ENCODE measurements at regions not wholly inside any gene's neighbourhood (a gene's known extent, or its start where the extent isn't known, plus 50 kb on each side); places are given as distances from the start of the nearest gene placed in this dataset.

- no peak for TF ChIP-seq CTCF (IDR thresholded peaks at IDR 0.05; ENCODE audit: low read depth, low read length, poor library complexity, severe bottlenecking)
- Histone ChIP-seq H3K4me2 (ENCODE audit: low read length) (no peak overlapping the region), H3K9me2 (replicated peaks; ENCODE audit: control insufficient read depth, low read length) (no peaks in the 10 kb centered on the region)
Observed at GRCh38 chr2:196341277-196341841, 170.0 kb upstream of the STK17B start.

GRCh38 chr2:196344397-196344796 lies 173.0 kb upstream of the STK17B start:
- no peak overlapping the region for H3K4me3 ChIP-seq (ENCODE audit: low read length)
- H3K36me3 ChIP-seq (ENCODE audit: control insufficient read depth, low read length), result no peaks in the 10 kb centered on the region
- H3K9me2 ChIP-seq (replicated peaks; ENCODE audit: control insufficient read depth, low read length), result no peaks in the 10 kb centered on the region
- no peaks in the 10 kb centered on the region for H4K20me1 ChIP-seq (ENCODE audit: control insufficient read depth, insufficient read depth, low read depth, low read length)
- no peaks in the 10 kb centered on the region for H3K79me2 ChIP-seq (ENCODE audit: control insufficient read depth, low read length)
- H3K9me3 ChIP-seq (ENCODE audit: control insufficient read depth, insufficient read depth, low read length), result no peaks in the 10 kb centered on the region
- no peaks in the 10 kb centered on the region for H3K4me1 ChIP-seq (ENCODE audit: control insufficient read depth, low read length)
- no peak overlapping the region for H3K4me2 ChIP-seq (ENCODE audit: low read length)
- H3K27ac ChIP-seq (ENCODE audit: low read depth, low read length), result no peak overlapping the region
- no peaks in the 10 kb centered on the region for H3F3A ChIP-seq (ENCODE audit: control insufficient read depth, insufficient read depth)
- no peaks in the 10 kb centered on the region for H3K27me3 ChIP-seq (ENCODE audit: control insufficient read depth, low read length)
- TF ChIP-seq CTCF (IDR thresholded peaks at IDR 0.05; ENCODE audit: low read depth, low read length, poor library complexity, severe bottlenecking) (no peak), EZH2phosphoT487 (IDR thresholded peaks at IDR 0.05; ENCODE audit: borderline replicate concordance, low read length) (no peak)

More at GRCh38 chr2:196341277-196341841, 170.0 kb upstream of the STK17B start:
- Histone ChIP-seq H3K27me3 (ENCODE audit: control insufficient read depth, low read length) (0 out of 2 replicates have a peak, but pooled peaks cover 3% of the 10 kb centered on the region), H3K27ac (ENCODE audit: low read depth, low read length) (no peak overlapping the region), H3K79me2 (ENCODE audit: control insufficient read depth, low read length) (no peaks in the 10 kb centered on the region), H3K4me3 (ENCODE audit: low read length) (no peak overlapping the region), H3K4me1 (ENCODE audit: control insufficient read depth, low read length) (peaks cover 7% of the 10 kb centered on the region), H3K36me3 (ENCODE audit: control insufficient read depth, low read length) (no peaks in the 10 kb centered on the region), H3K9me3 (ENCODE audit: control insufficient read depth, insufficient read depth, low read length) (no peaks in the 10 kb centered on the region), H4K20me1 (ENCODE audit: control insufficient read depth, insufficient read depth, low read depth, low read length) (no peaks in the 10 kb centered on the region), H3F3A (ENCODE audit: control insufficient read depth, insufficient read depth) (no peaks in the 10 kb centered on the region)

DNA sequence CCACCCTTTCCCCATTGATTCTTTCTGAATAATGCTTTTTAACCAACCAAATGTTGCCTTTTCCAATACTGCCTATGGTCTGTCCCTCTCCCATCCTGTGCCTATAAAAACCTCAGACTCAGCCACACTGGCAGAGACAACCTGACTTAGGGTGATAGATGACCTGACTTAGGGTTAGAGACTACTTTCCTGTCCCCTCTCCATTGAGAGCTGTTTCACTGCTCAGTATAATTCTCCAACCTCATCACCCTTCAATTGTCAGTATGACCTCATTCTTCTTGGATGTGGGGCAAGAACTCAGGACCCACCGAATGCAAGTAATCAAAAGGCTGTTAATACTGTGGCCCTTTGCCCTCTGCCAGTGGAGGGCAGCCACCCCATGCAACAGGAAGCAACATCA lies 182.3 kb upstream of the STK17B start:
- Histone ChIP-seq H3F3A (ENCODE audit: control insufficient read depth, insufficient read depth) (no peaks in the 10 kb centered on the region), H4K20me1 (ENCODE audit: control insufficient read depth, insufficient read depth, low read depth, low read length) (no peaks in the 10 kb centered on the region), H3K4me3 (ENCODE audit: low read length) (no peak overlapping the region), H3K27me3 (ENCODE audit: control insufficient read depth, low read length) (no peaks in the 10 kb centered on the region), H3K79me2 (ENCODE audit: control insufficient read depth, low read length) (no peaks in the 10 kb centered on the region), H3K27ac (ENCODE audit: low read depth, low read length) (no peak overlapping the region), H3K4me2 (ENCODE audit: low read length) (no peak overlapping the region), H3K9me3 (ENCODE audit: control insufficient read depth, insufficient read depth, low read length) (peaks cover 18% of the 10 kb centered on the region), H3K36me3 (ENCODE audit: control insufficient read depth, low read length) (no peaks in the 10 kb centered on the region), H3K9me2 (replicated peaks; ENCODE audit: control insufficient read depth, low read length) (no peaks in the 10 kb centered on the region), H3K4me1 (ENCODE audit: control insufficient read depth, low read length) (no peaks in the 10 kb centered on the region)
- TF ChIP-seq EZH2phosphoT487 (IDR thresholded peaks at IDR 0.05; ENCODE audit: borderline replicate concordance, low read length), result no peak
- TF ChIP-seq CTCF (IDR thresholded peaks at IDR 0.05; ENCODE audit: low read depth, low read length, poor library complexity, severe bottlenecking), result no peak

All from DOHH2 (cell line).